SJCRH30 (cell line): ENCODE measurements at regions not wholly inside any gene's neighbourhood (a gene's known extent, or its start where the extent isn't known, plus 50 kb on each side); places are given as distances from the start of the nearest gene placed in this dataset.
A peak's percentile ranks its signal among the peaks of the same experiment; 100 is the strongest.
"Not testable (repeated sequence)": the region's sequence is repeated elsewhere in the genome, so short reads cannot be mapped to it uniquely, and the experiment has no call there.

Experiments
- DNase-seq, 2 experiments: peaks; one replicate each; pipeline ENCODE4 v3.0.0-alpha.2; 2015 to 2020
- H3K27ac ChIP-seq: fragments of 250-450 bp; sonication (Bioruptor Pico); 2 replicates; pipeline ENCODE4 v1.5.1; 2020; ENCODE audit warnings: mild to moderate bottlenecking, moderate library complexity
- H3K27me3 ChIP-seq: fragments of 250-450 bp; sonication (Bioruptor Pico); 2 replicates; pipeline ENCODE4 v1.5.1; 2020; ENCODE audit warnings: mild to moderate bottlenecking, moderate library complexity
- H3K36me3 ChIP-seq: fragments of 250-450 bp; sonication (Bioruptor Pico); 2 replicates; pipeline ENCODE4 v1.5.1; 2020; ENCODE audit warnings: mild to moderate bottlenecking, moderate library complexity
- H3K4me1 ChIP-seq: fragments of 250-450 bp; sonication (Bioruptor Pico); 2 replicates; pipeline ENCODE4 v1.5.1; 2020; ENCODE audit warnings: mild to moderate bottlenecking, moderate library complexity
- H3K4me3 ChIP-seq: fragments of 250-450 bp; sonication (Bioruptor Pico); 2 replicates; pipeline ENCODE4 v1.5.1; 2020; ENCODE audit warnings: mild to moderate bottlenecking, moderate library complexity
- H3K9me3 ChIP-seq: fragments of 250-450 bp; sonication (Bioruptor Pico); replicated peaks from 2 replicates; pipeline ENCODE4 v1.5.1; 2020; ENCODE audit warnings: mild to moderate bottlenecking, moderate library complexity

DNA sequence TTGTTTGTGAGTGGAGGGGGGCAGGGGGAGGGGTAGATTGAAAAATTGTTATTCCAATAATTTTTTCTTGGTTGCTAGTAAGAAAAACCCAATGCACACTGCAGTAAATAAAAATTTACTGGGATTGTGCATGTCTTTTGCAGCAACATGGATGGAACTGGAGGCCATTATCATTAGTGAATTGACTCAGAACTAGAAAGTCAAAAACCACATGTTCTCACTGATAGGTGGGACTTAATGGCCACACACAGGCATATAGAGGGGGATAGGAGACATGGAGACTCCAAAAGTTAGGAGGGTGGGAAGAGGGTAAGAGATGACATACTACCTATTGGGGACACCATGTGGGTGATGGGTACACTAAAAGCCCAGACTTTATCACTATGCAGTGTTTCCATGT is 67.2 kb downstream of the BUB3 start:
- H3K27ac ChIP-seq, result no peak overlapping the region
- no peaks in the 10 kb centered on the region for H3K36me3 ChIP-seq

DNA sequence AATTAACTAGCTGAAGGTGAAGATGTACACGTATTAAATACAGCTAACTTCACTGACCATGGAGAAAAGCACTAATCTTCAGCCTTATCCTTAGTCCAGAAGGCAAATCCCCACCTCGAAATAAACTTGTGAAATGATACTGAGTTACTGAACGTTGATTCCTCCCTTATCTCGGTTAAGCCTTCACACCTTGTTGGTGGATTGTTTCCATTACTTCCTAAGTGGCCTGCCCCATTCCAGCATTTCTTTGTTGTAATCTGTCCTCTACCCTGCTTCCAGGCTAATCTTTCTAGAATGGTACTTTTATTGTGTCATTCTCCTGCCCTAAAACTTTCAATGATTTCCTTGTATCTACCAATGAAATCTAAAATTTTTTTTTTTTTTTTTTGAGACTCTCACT is 68.6 kb downstream of the BUB3 start:
- Histone ChIP-seq H3K27me3 (no peaks in the 10 kb centered on the region), H3K4me1 (no peaks in the 10 kb centered on the region), H3K27ac (no peak overlapping the region), H3K36me3 (no peaks in the 10 kb centered on the region), H3K4me3 (no peak overlapping the region), H3K9me3 (no peaks in the 10 kb centered on the region)
- no peak for DNase-seq

More for the DNA sequence above, 67.2 kb downstream of the BUB3 start:
- DNase-seq, result no peak
- Histone ChIP-seq H3K9me3 (no peaks in the 10 kb centered on the region), H3K4me1 (no peaks in the 10 kb centered on the region), H3K27me3 (no peaks in the 10 kb centered on the region), H3K4me3 (no peak overlapping the region)

DNA sequence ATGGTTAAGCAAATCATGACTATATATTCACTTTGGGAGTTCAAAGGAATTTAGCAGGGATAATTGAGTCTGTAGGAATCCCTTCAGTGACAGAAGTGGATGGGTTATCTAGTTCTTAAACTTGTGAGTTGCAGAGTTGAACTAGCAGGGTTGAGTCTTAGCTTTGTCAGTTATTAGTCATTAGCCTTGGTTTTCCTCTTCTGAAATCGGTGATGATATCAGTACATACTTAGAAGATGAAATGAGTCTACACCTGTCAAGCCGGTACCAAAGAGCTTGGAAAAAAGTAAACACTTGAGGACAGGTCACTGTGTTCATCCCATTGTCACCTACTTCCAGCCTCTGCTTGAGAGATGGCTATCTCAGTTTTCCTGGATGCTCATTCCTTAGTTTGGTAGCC is 73.5 kb downstream of the BUB3 start:
- Histone ChIP-seq H3K4me3 (no peak overlapping the region), H3K36me3 (no peaks in the 10 kb centered on the region), H3K9me3 (no peaks in the 10 kb centered on the region), H3K27ac (no peak overlapping the region), H3K4me1 (no peaks in the 10 kb centered on the region), H3K27me3 (no peaks in the 10 kb centered on the region)
- DNase-seq, result no peak

DNA sequence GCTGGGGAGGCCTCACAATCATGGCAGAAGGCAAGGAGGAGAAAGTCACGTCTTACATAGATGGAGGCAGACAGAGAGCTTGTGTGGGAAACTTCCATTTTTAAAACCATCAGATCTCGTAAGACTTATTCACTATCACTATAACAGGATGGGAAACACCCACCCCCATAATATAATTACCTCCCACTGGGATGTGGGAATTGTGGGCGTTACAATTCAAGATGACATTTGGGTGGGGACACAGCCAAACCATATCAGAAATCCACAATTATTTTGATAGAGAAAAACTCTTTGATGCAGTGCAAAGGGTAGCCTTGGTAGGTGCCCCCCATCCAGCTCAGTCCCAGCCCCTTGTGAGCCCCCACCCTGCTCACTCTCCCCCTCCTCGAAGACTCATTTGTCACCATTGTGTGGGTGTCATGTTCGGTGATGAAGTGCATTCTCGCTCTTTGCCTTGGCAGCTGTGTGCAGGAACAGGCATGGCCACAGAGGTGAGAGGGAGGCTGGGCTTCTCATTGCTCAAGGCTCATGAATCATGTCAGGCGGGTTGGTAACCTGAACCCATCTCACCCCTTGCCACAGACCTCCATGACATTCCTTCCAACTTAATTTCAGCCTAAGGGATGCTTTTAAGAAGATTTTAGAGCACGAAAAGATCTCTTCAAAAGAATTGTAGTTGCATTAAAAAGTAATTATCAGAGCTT is 75.9 kb downstream of the BUB3 start:
- no peak for DNase-seq
- Histone ChIP-seq H3K4me3 (no peak overlapping the region), H3K27me3 (no peaks in the 10 kb centered on the region), H3K27ac (no peak overlapping the region), H3K4me1 (no peaks in the 10 kb centered on the region), H3K9me3 (no peaks in the 10 kb centered on the region), H3K36me3 (no peaks in the 10 kb centered on the region)

DNA sequence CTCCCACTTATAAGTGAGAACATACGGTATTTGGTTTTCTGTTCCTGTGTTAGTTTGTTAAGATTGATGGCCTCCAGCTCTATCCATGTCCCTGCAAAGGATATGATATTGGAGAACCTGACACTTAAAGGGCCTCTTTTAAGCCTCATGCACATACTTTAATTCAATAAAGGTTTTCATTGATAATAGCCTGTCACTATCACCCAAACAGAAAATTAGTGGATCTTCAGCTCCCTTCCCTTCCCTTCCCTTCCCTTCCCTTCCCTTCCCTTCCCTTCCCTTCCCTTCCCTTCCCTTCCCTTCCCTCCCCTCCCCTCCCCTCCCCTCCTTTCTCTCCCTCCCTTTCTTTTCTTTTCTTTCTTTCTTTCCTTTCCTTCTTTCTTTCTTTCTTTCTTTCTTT is 78.7 kb downstream of the BUB3 start:
- not testable (repeated sequence) for H3K27me3 ChIP-seq, H3K4me1 ChIP-seq, H3K36me3 ChIP-seq, H3K27ac ChIP-seq, H3K9me3 ChIP-seq, DNase-seq, H3K4me3 ChIP-seq

DNA sequence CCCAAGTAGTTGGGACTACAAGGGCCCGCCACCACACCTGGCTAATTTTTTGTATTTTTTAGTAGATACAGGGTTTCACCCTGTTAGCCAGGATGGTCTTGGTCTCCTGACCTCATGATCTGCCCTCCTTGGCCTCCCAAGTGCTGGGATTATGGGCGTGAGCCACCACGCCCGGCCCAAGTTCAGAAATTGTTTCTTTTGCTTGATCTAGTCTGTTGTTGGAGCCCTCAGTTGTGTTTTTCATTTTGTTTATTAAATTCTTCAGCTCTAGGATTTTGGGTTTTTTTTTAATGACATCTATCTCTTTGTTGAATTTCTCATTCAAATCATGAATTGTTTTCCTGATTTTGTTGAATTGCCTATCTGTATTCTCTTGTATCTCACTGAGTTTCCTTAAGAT is 80.8 kb downstream of the BUB3 start:
- not testable (repeated sequence) for H3K27me3 ChIP-seq, H3K36me3 ChIP-seq, H3K9me3 ChIP-seq, H3K4me1 ChIP-seq, H3K4me3 ChIP-seq, DNase-seq, H3K27ac ChIP-seq

DNA sequence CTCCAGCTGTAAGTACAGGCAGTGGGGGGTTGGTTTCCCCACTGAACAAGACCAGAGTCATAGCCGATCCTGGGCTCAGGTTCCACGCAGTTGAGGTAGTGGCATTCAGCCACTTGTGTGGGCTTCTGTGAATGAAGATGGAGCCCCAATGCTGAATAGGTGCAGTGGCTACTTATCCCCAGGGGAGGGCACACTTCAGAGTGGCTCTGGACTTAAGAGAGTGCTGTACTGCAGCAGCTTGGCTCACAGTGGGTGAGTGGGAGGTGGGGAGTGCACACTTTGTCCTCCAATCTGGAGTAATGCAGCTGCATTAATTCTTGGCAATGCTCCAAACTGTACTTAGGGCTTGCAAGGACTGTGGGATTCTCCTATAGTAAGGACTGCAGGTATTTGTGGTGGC is 81.9 kb downstream of the BUB3 start:
- Histone ChIP-seq H3K27ac (no peak overlapping the region), H3K9me3 (no peaks in the 10 kb centered on the region), H3K27me3 (no peaks in the 10 kb centered on the region), H3K4me1 (no peaks in the 10 kb centered on the region), H3K4me3 (no peak overlapping the region), H3K36me3 (no peaks in the 10 kb centered on the region)
- DNase-seq, result peak; percentile 11 to 15

DNA sequence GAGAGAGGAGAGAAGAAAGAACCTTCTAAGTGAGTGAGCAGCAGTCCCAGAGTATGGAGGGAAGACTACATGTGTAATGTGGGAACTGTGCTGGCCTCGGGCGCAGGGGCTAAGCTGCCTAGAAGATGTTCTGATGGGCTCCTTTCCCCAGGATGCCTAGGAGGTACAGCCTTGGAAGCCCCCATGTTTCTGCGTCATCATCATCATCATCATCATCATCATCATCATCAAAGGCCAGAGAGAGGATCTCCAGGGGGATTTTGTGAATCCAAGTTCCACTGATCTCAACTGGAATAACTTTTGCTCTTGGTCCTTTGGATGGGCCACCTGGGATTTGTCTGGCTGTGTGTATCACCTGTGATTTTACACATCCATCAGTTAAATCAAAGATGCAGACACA is 86.0 kb downstream of the BUB3 start:
- H3K4me1 ChIP-seq, result no peaks in the 10 kb centered on the region
- no peak overlapping the region for H3K27ac ChIP-seq
- H3K4me3 ChIP-seq, result no peak overlapping the region
- no peaks in the 10 kb centered on the region for H3K36me3 ChIP-seq
- DNase-seq, result no peak
- no peaks in the 10 kb centered on the region for H3K9me3 ChIP-seq
- H3K27me3 ChIP-seq, result no peaks in the 10 kb centered on the region

DNA sequence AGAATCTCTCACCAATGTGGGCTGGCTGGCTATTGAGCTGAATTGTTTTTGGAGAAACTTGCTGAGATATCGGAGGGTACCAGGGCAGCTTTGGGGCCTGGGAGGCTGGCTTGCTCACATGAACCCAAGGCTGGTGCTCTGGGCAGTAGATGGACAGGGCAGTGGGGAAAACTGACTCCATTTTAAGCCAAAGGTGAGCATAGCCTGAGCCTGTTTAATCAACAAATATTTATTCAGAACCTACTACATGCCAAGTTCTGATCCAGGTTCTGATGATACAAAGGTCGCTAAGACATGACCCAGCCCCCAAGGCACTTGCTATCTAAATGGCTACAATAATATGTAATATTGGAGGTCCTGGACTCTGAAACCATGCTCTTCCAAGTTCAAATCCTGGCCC is 86.6 kb downstream of the BUB3 start:
- no peaks in the 10 kb centered on the region for H3K9me3 ChIP-seq
- DNase-seq, result no peak
- no peaks in the 10 kb centered on the region for H3K36me3 ChIP-seq
- H3K27me3 ChIP-seq, result no peaks in the 10 kb centered on the region
- no peaks in the 10 kb centered on the region for H3K4me1 ChIP-seq
- H3K27ac ChIP-seq, result no peak overlapping the region
- H3K4me3 ChIP-seq, result no peak overlapping the region

DNA sequence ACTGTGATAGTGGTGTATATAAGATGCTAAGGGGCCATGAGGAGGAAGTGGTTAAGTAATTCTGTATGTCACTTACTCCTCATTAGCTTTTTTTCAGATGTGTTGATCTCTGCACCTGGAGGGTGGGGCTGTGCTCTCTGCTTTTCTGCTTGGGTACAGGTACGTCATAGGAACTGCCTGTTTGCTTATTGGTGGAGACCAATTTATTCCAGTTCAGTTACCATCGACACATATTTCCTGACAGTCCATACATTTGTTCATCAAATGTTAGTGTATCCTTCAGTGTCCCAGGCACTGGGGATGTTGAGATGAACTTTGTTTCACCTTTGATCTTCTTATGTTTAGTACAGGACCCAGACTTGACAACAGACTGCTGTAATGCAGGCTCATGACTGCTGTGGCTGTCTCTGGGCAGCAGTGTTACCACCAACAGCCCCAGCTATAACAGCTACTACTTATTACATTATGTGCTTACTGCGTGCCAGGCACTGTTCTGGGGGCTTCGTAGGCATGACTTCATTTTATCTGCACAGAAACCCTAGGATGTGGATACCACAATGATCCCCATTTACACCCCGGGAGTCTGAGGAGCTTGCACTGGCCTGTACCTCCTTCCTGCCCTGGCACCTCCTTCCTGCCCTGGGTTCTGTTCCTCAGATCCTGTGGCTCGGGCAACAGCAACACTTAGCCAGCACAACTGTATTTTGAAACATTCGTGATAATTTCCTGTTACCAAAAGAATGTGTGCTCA is 87.4 kb downstream of the BUB3 start:
- H3K4me1 ChIP-seq, result no peaks in the 10 kb centered on the region
- no peaks in the 10 kb centered on the region for H3K9me3 ChIP-seq
- no peak overlapping the region for H3K27ac ChIP-seq
- no peak for DNase-seq
- no peaks in the 10 kb centered on the region for H3K27me3 ChIP-seq
- no peaks in the 10 kb centered on the region for H3K36me3 ChIP-seq
- H3K4me3 ChIP-seq, result no peak overlapping the region

DNA sequence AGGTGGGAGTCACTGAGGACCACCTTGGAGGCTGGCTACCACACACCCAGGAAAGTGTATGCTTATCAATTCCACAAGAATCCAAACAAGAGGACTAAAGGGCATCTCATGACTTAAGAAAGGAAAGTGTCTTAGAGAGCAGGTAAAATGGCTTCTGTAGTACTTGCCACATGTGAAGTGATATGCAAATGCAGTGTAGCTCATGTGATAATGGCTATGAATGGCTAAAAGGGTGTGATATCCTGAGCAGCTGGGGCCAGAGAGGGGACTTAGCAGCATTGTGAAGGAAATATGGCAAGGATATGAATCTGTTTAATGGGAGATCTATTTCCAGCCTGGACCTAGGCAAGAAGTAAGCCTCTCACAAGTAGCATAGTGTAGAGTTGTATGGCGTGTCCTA is 90.5 kb downstream of the BUB3 start:
- H3K27ac ChIP-seq, result no peak overlapping the region
- DNase-seq, result no peak
- no peak overlapping the region for H3K4me3 ChIP-seq
- no peaks in the 10 kb centered on the region for H3K4me1 ChIP-seq
- no peaks in the 10 kb centered on the region for H3K27me3 ChIP-seq
- no peaks in the 10 kb centered on the region for H3K36me3 ChIP-seq
- no peaks in the 10 kb centered on the region for H3K9me3 ChIP-seq

DNA sequence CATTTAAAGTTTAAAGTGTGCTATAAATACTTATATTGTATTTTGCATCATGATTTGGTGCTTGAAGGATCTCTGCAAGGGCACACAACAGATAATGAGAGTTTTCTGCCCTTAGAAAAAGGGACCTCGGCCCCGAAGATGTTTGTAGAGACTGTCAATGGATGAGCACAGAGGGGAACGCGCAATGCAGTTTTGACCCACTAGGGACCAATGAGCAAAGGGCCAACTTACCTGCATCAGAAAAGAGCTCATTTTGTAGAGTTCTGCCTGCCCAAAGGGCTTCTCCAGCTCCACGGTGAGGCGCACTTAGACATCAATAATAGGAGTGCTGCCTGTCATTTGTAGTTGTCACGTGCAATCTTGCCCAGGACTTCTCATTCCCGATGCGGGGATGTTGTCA is 91.1 kb downstream of the BUB3 start:
- Histone ChIP-seq H3K9me3 (no peaks in the 10 kb centered on the region), H3K4me1 (peaks cover 4% of the 10 kb centered on the region; the same call in 1 of the 2 replicates), H3K27ac (no peak overlapping the region), H3K36me3 (no peaks in the 10 kb centered on the region), H3K4me3 (no peak overlapping the region), H3K27me3 (no peaks in the 10 kb centered on the region)
- no peak for DNase-seq

DNA sequence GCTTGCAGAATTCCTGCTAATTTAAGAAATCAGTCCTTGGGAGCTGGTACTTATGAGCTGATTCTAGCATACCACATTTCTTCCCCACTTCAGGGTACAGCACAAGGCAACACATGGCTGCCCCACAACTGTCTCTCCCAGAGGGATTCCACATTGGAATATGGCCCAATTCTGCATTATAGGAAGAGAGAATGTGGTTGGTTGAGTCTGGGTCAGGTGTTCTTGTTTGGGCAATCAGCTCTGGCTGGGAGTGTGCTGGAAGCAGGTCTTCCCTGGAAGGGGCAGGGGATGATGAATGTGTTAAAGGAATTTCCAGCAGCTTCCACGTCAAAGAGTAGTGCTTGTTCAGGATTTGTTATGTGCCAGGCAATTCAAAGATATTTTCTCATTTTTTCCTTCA is 95.7 kb downstream of the BUB3 start:
- Histone ChIP-seq H3K27ac (peak overlapping the region; percentile 29; the same call in 1 of the 2 replicates), H3K4me1 (peaks cover 10% of the 10 kb centered on the region), H3K36me3 (no peaks in the 10 kb centered on the region), H3K9me3 (no peaks in the 10 kb centered on the region), H3K4me3 (no peak overlapping the region), H3K27me3 (no peaks in the 10 kb centered on the region)
- DNase-seq, result peak; percentile 24 to 54

DNA sequence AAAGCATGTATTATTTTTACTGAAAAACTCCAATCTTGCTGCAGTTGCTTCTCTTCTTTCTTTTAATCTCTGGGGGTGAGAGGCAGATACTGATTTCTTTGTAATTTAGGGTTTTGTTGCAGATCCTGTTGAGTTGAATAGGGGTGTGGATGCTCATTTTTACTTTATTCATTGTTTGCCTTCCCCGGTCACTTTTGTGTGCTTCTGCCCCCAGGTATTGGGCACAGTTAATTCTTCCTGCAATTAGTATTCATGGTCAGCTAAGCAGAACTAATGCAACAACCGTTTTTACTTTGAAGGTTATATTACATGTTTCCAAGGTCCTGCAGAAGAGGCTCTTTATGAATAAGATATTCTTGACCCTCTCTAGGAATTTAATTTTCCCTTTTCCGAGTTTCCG is 96.4 kb downstream of the BUB3 start:
- H3K4me3 ChIP-seq, result no peak overlapping the region

DNA sequence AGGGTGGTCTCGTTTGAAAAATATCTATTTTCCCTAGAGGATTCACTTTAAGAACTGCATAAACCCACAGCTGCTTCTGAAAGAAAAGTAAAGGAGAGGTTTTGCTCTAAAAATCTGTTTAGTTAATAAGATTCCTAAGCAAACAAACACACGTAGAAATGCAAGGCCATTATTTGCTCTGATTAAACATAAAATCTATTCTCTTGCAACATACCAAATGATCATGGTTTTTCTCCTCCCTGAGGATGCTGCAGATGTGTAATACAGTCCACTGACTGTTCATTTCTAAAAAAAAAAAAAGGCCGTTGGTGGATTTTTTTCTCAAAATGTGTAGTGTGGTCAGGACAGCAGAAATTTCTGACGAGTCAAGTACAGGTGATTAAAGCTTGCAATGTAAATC is 98.6 kb downstream of the BUB3 start:
- H3K27me3 ChIP-seq, result no peaks in the 10 kb centered on the region
- H3K4me1 ChIP-seq, result peaks cover 10% of the 10 kb centered on the region
- DNase-seq, result no peak
- no peak overlapping the region for H3K27ac ChIP-seq
- H3K4me3 ChIP-seq, result no peak overlapping the region
- no peaks in the 10 kb centered on the region for H3K36me3 ChIP-seq
- H3K9me3 ChIP-seq, result no peaks in the 10 kb centered on the region

More for the DNA sequence above, 96.4 kb downstream of the BUB3 start:
- H3K4me1 ChIP-seq, result peaks cover 10% of the 10 kb centered on the region
- H3K27ac ChIP-seq, result peak overlapping the region; percentile 29; the same call in 1 of the 2 replicates
- DNase-seq, result peak in 1 of 2 experiments; percentile 12
- no peaks in the 10 kb centered on the region for H3K9me3 ChIP-seq
- H3K36me3 ChIP-seq, result no peaks in the 10 kb centered on the region
- H3K27me3 ChIP-seq, result no peaks in the 10 kb centered on the region

DNA sequence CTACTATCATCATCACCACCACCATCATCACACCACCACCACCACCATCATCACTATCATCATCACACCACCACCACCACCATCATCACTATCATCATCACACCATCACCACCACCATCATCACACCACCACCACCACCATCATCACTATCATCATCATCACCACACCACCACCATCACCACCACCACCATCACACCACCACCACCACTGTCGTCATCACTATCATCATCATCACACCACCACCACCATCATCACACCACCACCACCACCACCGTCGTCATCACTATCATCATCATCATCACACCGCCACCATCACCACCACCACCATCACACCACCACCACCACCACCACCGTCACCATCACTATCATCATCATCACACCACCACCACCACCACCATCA is 100.1 kb downstream of the BUB3 start:
- H3K36me3 ChIP-seq, H3K4me3 ChIP-seq, H3K4me1 ChIP-seq, H3K27ac ChIP-seq, H3K27me3 ChIP-seq, H3K9me3 ChIP-seq, DNase-seq: not testable (repeated sequence)
